Stimulated activated CD8-positive, alpha-beta memory T cell treated with anti-CD3 and anti-CD28 coated beads, Interleukin-4, amount 100 ng/mL, for 1 hour (primary cell): ENCODE measurements at regions not wholly inside any gene's neighbourhood (a gene's known extent, or its start where the extent isn't known, plus 50 kb on each side); places are given as distances from the start of the nearest gene placed in this dataset.

Experiments used
- DNase-seq, 2 donors: peaks; one replicate each; pipeline ENCODE4 v3.0.0-alpha.2; 2020; ENCODE audit warnings: low read depth in 2 of 2, low spot score in 1 of 2

DNA sequence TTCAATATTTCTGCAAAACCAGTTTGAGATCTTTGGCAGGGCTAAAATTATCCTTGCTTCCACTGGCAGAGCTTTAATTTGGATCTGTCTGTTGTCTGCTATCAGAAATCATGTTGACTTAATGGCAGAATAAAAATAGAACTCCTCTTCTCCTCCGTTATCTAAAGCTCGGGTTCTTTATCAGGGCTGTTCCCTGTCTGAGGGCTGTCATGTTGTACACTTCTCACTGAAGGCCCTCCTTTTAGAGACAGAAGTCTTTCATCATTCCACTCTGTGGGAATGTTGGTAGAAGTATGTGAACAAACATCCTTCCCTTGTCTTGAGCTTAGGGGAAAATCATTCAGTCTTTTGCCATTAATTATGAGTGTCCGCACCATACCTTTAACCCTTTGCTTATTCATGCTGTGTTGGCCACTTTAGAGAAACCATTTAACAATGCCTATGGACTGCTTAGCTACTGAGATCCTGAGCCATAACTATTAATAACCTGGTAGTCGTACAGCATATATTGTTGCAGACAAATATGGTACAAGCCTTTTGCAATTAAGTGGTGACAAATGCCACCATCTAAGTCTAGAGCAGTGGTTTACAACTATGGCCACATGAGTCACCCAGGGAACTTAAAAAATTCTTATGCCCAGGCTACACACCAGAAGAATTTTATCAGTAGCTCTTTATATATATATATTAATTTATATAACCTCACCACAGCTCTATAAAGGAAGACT, 226.0 kb upstream of the TPM1 start:
- DNase-seq, result no peak

DNA sequence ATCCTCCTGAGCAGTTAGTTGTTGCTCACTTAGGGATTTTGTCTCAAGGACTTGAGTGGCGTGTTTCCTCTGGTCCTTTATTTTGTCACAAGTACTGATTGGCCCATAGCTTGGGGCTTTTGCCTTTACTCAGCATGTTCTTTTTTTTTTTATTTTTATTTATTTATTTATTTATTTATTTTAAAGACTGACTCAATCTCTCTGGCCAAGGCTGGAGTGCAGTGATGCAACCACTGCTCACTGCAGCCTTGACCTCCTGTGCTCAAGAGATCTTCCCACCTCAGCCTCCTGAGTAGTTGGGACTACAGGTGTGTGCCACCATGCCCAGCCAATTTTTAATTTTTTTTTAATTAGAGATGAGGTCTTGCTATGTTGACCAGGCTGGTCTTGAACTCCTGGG, 223.9 kb upstream of the TPM1 start:
- DNase-seq, result no peak

GRCh38 chr15:62821384-62822131, 221.0 kb upstream of the TPM1 start:
- no peak for DNase-seq

DNA sequence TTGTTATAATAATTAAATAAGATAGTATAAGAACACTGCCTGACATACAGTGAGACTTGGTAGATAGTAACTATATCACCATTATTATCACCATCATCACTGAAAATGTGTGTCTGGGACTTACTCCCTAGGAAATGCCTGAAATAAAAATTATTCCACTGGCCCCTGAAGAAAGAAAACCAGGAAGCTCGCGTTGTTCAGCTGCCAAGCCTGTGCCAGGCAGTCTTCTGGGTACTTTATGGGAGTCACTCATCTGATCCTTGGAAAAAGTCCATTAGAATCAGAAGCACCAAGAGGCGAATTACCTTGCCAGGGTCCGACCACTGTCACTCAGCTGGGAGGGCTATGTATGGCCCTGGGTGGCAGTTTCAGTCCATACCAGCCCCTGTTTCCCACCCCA, 220.3 kb upstream of the TPM1 start:
- DNase-seq, result no peak

- no peak for DNase-seq
Measured at GRCh38 chr15:62823561-62823960, 219.0 kb upstream of the TPM1 start.

- DNase-seq, result no peak
Measured at GRCh38 chr15:62824111-62825015, 218.2 kb upstream of the TPM1 start.

DNA sequence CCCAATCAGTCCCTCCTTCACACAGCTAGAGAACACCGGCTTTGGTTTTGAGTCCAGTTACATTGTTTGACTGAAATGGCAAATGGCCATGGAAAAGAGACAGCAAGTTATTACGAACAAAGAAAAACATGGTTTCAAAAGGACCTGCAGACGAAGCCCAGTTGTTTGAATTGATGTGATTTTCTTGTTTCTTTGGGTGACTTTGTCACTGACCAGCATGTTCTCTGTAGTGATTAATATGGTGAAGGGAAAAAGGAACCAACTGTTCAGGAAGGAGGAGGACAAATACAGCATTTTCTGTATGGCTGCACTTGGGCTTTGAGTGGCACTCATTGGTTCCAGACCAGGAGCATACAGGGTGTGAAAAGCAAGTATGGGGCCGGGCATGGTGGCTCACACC, 217.4 kb upstream of the TPM1 start:
- DNase-seq, result no peak

- no peak for DNase-seq
Measured at GRCh38 chr15:62826561-62826960, 216.0 kb upstream of the TPM1 start.

DNA sequence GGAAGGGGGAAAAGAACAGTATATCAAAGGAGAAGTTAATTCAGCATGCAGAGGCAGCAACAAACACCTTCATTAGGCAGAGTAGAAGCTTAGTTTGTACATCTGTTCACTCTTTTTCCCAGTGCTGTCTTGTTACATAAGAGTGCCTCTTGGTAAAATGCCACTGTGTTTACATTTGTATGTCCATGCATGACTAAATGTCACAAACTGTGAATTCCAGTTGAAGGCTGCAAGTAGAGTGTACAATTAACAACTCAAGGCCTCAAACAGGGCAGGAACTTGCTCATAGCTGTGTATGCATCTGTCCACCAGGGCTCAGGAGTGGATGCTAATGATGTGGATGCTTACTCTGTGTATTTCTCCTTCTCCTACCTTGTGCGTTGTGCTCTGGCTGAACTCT, 214.2 kb upstream of the TPM1 start:
- DNase-seq, result no peak

DNA sequence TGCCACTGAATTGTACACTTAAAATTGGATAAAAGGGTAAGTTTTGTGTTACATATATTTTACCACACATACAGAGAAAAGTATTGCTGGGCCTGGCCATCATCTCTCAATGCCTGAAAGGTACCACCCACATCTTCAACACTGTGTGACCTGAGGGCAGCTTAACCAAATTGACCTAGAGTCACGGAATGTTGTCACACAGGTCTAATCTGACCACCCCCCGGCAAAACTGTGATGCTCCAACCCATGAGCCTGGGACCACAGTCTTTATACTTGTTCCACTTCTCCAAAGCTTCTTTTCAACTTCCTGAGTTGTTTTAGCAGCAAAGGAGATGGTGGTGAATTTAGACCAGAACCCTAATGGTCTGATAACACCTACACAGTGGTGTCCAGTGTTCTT, 210.3 kb upstream of the TPM1 start:
- no peak for DNase-seq

- no peak for DNase-seq
Measured at GRCh38 chr15:62833646-62834045, 208.9 kb upstream of the TPM1 start.

DNA sequence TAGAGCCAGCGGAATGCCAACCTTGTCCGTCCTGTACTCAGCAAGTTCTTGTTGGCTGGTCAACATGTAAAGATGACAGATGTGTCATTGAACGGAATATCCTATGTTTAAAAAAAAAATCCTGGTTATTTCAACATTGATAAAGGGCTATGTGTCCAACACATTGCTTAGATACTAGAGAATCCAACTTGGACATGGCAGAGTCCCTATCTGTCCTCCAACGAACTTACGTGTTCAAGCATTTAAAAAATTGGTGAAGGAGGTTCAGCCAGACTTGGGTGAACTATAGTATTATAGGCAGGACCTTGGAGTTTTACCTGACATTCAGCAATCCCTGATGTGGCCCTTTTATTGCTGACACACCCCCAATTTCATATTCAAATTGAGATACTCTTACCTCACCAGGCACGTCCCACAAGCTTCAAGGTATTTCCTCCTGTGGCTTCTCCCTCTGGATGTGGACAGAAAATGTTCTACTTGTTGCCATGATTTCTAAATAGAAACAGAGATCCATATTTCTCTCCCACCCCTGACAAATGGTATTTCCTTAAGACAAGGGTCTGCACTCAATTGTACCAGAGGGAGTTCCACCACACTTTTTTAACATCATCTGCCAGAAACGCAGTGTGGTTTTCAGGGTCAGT, 207.7 kb upstream of the TPM1 start:
- no peak for DNase-seq

GRCh38 chr15:62835351-62835750, 207.2 kb upstream of the TPM1 start:
- no peak for DNase-seq

DNA sequence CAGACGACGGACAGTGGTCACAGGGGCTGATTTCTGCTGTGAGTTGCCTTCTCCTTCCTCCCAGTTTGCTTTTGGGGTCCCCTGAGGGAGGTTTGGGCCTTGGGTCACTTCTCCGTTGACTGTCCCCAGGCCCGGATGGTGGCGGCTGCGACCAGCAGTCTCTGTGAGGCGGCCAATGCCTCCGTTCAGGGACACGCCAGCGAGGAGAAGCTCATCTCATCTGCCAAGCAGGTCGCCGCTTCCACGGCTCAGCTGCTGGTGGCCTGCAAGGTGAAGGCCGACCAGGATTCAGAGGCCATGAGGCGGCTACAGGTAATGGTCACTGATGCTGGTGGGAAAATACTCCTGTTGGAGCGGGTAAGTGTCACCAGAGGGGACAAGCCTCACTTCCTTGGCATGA, 206.8 kb upstream of the TPM1 start:
- no peak for DNase-seq

DNA sequence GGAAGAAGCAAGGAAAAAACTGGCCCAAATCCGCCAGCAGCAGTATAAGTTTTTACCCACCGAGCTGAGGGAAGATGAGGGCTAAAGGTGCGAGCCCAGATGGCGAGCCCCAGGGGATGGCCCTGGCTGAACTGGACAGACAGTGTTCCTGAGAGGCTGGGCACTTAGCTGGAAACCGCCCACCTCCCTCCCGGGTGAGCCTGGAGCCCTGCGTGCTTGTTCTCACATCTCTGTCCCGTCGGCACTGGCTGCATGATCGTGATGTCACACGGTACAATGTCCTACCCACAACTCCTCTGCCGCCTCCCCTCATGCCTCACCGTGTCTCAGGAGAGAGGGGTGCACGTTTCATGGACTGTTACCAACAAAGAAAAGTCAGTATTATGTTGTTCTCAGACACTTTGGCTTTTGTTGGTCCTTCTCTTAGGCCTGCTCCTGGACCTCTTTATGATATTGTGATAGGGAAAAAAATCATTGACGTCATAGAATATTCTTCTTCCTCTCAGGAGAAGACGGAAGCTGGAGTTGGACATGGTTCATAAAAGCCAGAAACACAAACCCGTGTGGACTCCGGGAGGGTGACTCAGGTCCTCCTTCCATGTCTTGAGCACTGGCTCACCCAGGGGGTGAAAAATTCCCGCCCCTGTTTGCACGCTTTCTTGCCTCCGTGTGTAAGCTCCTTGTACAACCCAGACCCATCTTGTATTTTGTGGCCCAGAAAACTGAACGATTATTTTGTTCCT, 201.8 kb upstream of the TPM1 start:
- no peak for DNase-seq

DNA sequence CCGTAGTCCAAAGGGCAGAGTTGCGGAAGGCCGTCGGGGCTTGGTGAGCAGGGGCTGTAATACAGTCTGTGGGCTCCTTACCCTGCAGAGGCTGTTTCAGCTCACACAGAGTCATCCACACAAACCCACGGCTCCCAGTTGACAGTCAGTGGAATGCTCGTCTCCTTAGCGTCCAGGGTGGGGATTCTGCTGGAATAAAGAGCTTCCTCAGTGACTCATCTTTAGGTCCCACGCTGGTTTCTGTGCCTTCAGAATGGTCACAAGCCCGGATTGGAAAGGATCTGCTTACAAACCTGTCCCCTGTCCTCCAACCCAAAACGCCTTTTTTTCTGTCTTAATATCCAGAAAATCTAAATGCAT, 201.3 kb upstream of the TPM1 start:
- DNase-seq, result no peak

- no peak for DNase-seq
Measured at GRCh38 chr15:62841891-62842559, 200.5 kb upstream of the TPM1 start.

GRCh38 chr15:62843311-62843710, 199.2 kb upstream of the TPM1 start:
- no peak for DNase-seq

DNA sequence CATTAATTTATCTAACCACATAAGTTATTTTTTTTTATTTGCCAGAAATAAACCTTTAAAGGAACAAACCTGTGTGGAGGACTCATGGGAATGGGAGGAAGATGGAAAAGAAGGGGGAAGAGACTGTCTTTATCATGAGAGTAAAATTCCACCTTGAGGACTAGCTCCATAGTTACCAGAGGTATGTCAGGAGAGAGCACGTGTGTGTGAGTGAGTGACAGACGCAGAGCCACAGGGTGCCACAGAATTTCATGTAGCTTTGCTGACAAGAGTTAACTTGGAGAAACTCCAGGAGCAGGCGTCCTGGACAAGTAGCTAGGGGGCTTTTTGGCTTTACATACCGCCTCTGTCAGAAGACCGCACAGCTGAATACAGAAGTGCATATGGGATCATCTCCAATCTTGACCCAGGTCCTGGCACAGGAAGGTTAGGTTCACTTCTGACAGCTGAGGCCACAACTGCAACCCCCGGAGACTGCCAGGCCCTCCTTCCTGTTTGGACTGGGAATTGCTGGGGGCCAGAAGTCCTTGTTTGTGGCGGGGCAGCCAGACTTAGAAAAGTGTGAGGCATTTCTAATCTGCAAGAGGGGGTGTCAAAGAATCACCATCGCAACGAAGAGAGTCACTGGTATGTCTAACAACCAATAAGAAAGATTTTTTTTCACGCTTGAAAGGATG, 197.8 kb upstream of the TPM1 start:
- no peak for DNase-seq
